H1 (cell line): ENCODE measurements at regions not wholly inside any gene's neighbourhood (a gene's known extent, or its start where the extent isn't known, plus 50 kb on each side); places are given as distances from the start of the nearest gene placed in this dataset.

Experiments
- CTCF ChIA-PET: fragments of 300-600 bp; sonication (Branson Sonifier 250); formaldehyde crosslinking; loops from one replicate; lab custom pipeline; 2021; ENCODE audit not compliant: partially characterized antibody; lab: Charles Lee
- POLR2A ChIA-PET: fragments of 300-600 bp; sonication (Branson Sonifier 250); formaldehyde crosslinking; loops from one replicate; lab custom pipeline; 2021; ENCODE audit warnings: inconsistent platforms; ENCODE audit not compliant: partially characterized antibody; lab: Charles Lee
- DNase-seq, 2 experiments: peaks; one replicate each; pipeline versions ENCODE4 v3.0.0 to v3.0.0-alpha.2; 2010 to 2022; ENCODE audit warnings: low spot score in 2 of 2, low read depth in 1 of 2, mixed read lengths in 1 of 2
- FAIRE-seq: peaks from 2 replicates; lab custom pipeline; 2011; peaks lifted over from hg19 to GRCh38; lab: Jason Lieb, UNC
- H2AFZ ChIP-seq: 2 replicates; pipeline ENCODE4 v1.8.1; 2012; ENCODE audit warnings: low read length, inconsistent platforms
- H2AK5ac ChIP-seq: 2 replicates; pipeline ENCODE4 v1.6.1; 2013; ENCODE audit warnings: low read depth, low read length
- H2BK120ac ChIP-seq: replicated peaks from 2 replicates; pipeline ENCODE3; 2013; ENCODE audit warnings: low read depth, low read length, inconsistent platforms
- H2BK12ac ChIP-seq: 2 replicates; pipeline ENCODE4 v1.6.1; 2013; ENCODE audit warnings: low read depth, low read length
- H2BK15ac ChIP-seq: 2 replicates; pipeline ENCODE4 v1.6.1; 2013; ENCODE audit warnings: low read length
- H2BK20ac ChIP-seq: 2 replicates; pipeline ENCODE4 v1.6.1; 2013; ENCODE audit warnings: low read length
- H2BK5ac ChIP-seq: 2 replicates; pipeline ENCODE4 v1.6.1; 2013; ENCODE audit warnings: low read depth, low read length
- H3K14ac ChIP-seq: 2 replicates; pipeline ENCODE4 v1.6.1; 2013; ENCODE audit warnings: inconsistent platforms; ENCODE audit not compliant: insufficient read length
- H3K18ac ChIP-seq: 2 replicates; pipeline ENCODE4 v1.6.1; 2013; ENCODE audit warnings: low read length; ENCODE audit errors: extremely low read depth
- H3K23ac ChIP-seq: 2 replicates; pipeline ENCODE4 v1.6.1; 2013; ENCODE audit warnings: inconsistent platforms; ENCODE audit not compliant: insufficient read length
- H3K23me2 ChIP-seq: 2 replicates; pipeline ENCODE4 v1.6.1; 2013; ENCODE audit warnings: low read depth, low read length
- H3K27ac ChIP-seq: 2 replicates; pipeline ENCODE4 v1.6.1; 2011; ENCODE audit warnings: low read depth, low read length, inconsistent platforms
- H3K27me3 ChIP-seq, 4 experiments: replicated peaks in 1 of 4; 1 replicate in 1 of 4; 2 replicates in 3 of 4; pipeline versions ENCODE4 v1.6.1 to v1.8.1; 2011 to 2013; ENCODE audit warnings: low read length in 3 of 4, mild to moderate bottlenecking in 3 of 4, inconsistent platforms in 2 of 4, mixed read lengths in 2 of 4, moderate library complexity in 1 of 4; ENCODE audit not compliant: control insufficient read depth in 3 of 4, insufficient read depth in 3 of 4; ENCODE audit errors: extremely low read depth in 1 of 4
- H3K36me3 ChIP-seq, 4 experiments: 2 replicates each; pipeline versions ENCODE4 v1.6.1 to v1.8.1; 2011 to 2013; ENCODE audit warnings: mild to moderate bottlenecking in 4 of 4, low read length in 3 of 4, moderate library complexity in 2 of 4, control low read depth in 1 of 4, inconsistent platforms in 1 of 4; ENCODE audit not compliant: insufficient read depth in 4 of 4, control insufficient read depth in 2 of 4
- H3K4ac ChIP-seq: replicated peaks from 2 replicates; pipeline ENCODE3; 2013; ENCODE audit warnings: low read length, low read depth, mixed read lengths, inconsistent platforms; ENCODE audit not compliant: insufficient read length
- H3K4me1 ChIP-seq, 4 experiments: replicated peaks in 1 of 4; 1 replicate in 1 of 4; 2 replicates in 3 of 4; pipeline versions ENCODE4 v1.6.1 to v1.8.1; 2011 to 2013; ENCODE audit warnings: low read length in 3 of 4, inconsistent platforms in 2 of 4, mixed read lengths in 1 of 4; ENCODE audit not compliant: insufficient read depth in 4 of 4, control insufficient read depth in 3 of 4
- H3K4me2 ChIP-seq, 2 experiments: 2 replicates each; pipeline versions ENCODE4 v1.6.1 to v1.8.1; 2011 to 2013; ENCODE audit warnings: low read depth in 2 of 2, low read length in 2 of 2, control low read depth in 1 of 2, inconsistent platforms in 1 of 2, mild to moderate bottlenecking in 1 of 2; ENCODE audit not compliant: insufficient read depth in 1 of 2
- H3K4me3 ChIP-seq, 4 experiments: fragments of 200-600, 300-600 bp in 1 of 4; sonication (generic), shearing (Covaris generic), sonication (Bioruptor Twin) in 1 of 4; 2 replicates each; pipeline versions ENCODE4 v1.5.1 to v1.8.1; 2011 to 2016; ENCODE audit warnings: low read length in 4 of 4, low read depth in 3 of 4, control low read depth in 2 of 4, inconsistent platforms in 2 of 4, mild to moderate bottlenecking in 2 of 4, mixed read lengths in 1 of 4, moderate library complexity in 1 of 4; ENCODE audit not compliant: insufficient read depth in 2 of 4; ENCODE audit errors: extremely low read depth in 1 of 4
- H3K56ac ChIP-seq: replicated peaks from 2 replicates; pipeline ENCODE3; 2013; ENCODE audit warnings: low read depth, mild to moderate bottlenecking, mixed read lengths, low read length, inconsistent platforms; ENCODE audit not compliant: insufficient read length
- H3K79me1 ChIP-seq: 2 replicates; pipeline ENCODE4 v1.6.1; 2013; ENCODE audit warnings: low read depth, low read length, control low read depth
- H3K79me2 ChIP-seq, 2 experiments: 2 replicates each; pipeline versions ENCODE4 v1.6.1 to v1.8.1; 2012 to 2013; ENCODE audit warnings: low read length in 2 of 2, mild to moderate bottlenecking in 2 of 2, inconsistent platforms in 1 of 2; ENCODE audit not compliant: insufficient read depth in 2 of 2, control insufficient read depth in 1 of 2
- H3K9ac ChIP-seq, 4 experiments: replicated peaks in 1 of 4; 1 replicate in 1 of 4; 2 replicates in 3 of 4; pipeline versions ENCODE4 v1.6.1 to v1.8.1; 2011 to 2013; ENCODE audit warnings: low read depth in 3 of 4, low read length in 3 of 4, control low read depth in 2 of 4, mild to moderate bottlenecking in 2 of 4, moderate library complexity in 2 of 4, inconsistent platforms in 1 of 4; ENCODE audit errors: extremely low read depth in 1 of 4
- H3K9me3 ChIP-seq, 2 experiments: 2 replicates each; pipeline versions ENCODE4 v1.6.1 to v1.8.1; 2012 to 2013; ENCODE audit warnings: mild to moderate bottlenecking in 2 of 2, moderate library complexity in 2 of 2, control low read depth in 1 of 2, inconsistent platforms in 1 of 2, low read depth in 1 of 2, low read length in 1 of 2, mixed read lengths in 1 of 2; ENCODE audit not compliant: insufficient read depth in 2 of 2
- H4K20me1 ChIP-seq, 2 experiments: replicated peaks in 1 of 2; 2 replicates each; pipeline versions ENCODE3 to v1.8.1; 2011 to 2013; ENCODE audit warnings: inconsistent platforms in 2 of 2, low read length in 2 of 2, mild to moderate bottlenecking in 1 of 2; ENCODE audit not compliant: insufficient read depth in 2 of 2, control insufficient read depth in 1 of 2
- H4K5ac ChIP-seq: 2 replicates; pipeline ENCODE4 v1.6.1; 2013; ENCODE audit warnings: low read length, low read depth, mixed read lengths, inconsistent platforms; ENCODE audit not compliant: insufficient read length
- H4K8ac ChIP-seq: 2 replicates; pipeline ENCODE4 v1.8.0; 2013; ENCODE audit warnings: mild to moderate bottlenecking, moderate library complexity, low read length, inconsistent platforms; ENCODE audit not compliant: insufficient read depth; ENCODE audit errors: extremely low read depth
- H4K91ac ChIP-seq: replicated peaks from 2 replicates; pipeline ENCODE3; 2013; ENCODE audit warnings: low read length, mixed read lengths, inconsistent platforms; ENCODE audit not compliant: insufficient read length
- BACH1 ChIP-seq: IDR thresholded peaks from 2 replicates; pipeline ENCODE4 v1.6.1; 2012; ENCODE audit warnings: low read length, improper control_type of control experiment
- CTBP2 ChIP-seq: IDR thresholded peaks from 2 replicates; pipeline ENCODE4 v1.7.0; 2011; ENCODE audit warnings: borderline replicate concordance, mild to moderate bottlenecking, moderate library complexity, mixed read lengths, low read length; ENCODE audit not compliant: insufficient read depth, insufficient read length
- EGR1 ChIP-seq: IDR thresholded peaks from 2 replicates; pipeline ENCODE4 v1.6.1; 2011; ENCODE audit warnings: low read depth, low read length, borderline replicate concordance
- HDAC6 ChIP-seq: IDR thresholded peaks from one replicate; pipeline ENCODE4 v1.7.1; 2012; ENCODE audit warnings: low read depth, mild to moderate bottlenecking, inconsistent platforms, low read length, moderate library complexity
- KDM5A ChIP-seq: fragments of 200-600 bp; IDR thresholded peaks from 2 replicates; pipeline ENCODE4 v1.7.1; 2012; ENCODE audit warnings: mild to moderate bottlenecking, low read length, inconsistent platforms, mixed read lengths
- POLR2A ChIP-seq, 2 experiments: IDR thresholded peaks; 1 replicate in 1 of 2; 2 replicates in 1 of 2; pipeline ENCODE4 v1.6.1; 2011; ENCODE audit warnings: low read depth in 2 of 2, low read length in 2 of 2, mild to moderate bottlenecking in 2 of 2; ENCODE audit errors: control extremely low read depth in 1 of 2
- SP2 ChIP-seq: IDR thresholded peaks from 2 replicates; pipeline ENCODE4 v1.6.1; 2012; ENCODE audit warnings: mild to moderate bottlenecking, low read length, inconsistent platforms
- SRF ChIP-seq: IDR thresholded peaks from 2 replicates; pipeline ENCODE4 v1.6.1; 2011; ENCODE audit warnings: mild to moderate bottlenecking, low read depth, low read length, moderate library complexity
- TAF7 ChIP-seq: optimal IDR thresholded peaks from 2 replicates; pipeline ENCODE3; 2011; ENCODE audit warnings: low read depth, mild to moderate bottlenecking, inconsistent platforms, low read length, moderate library complexity, borderline replicate concordance
- YY1 ChIP-seq: IDR thresholded peaks from 2 replicates; pipeline ENCODE4 v1.6.1; 2011; ENCODE audit warnings: low read depth, mild to moderate bottlenecking, low read length
- ZNF274 ChIP-seq: IDR thresholded peaks from 2 replicates; pipeline ENCODE4 v1.7.0; 2012; ENCODE audit warnings: low read length, borderline replicate concordance; ENCODE audit errors: extremely low read depth
- WGBS, 2 experiments: shearing (Covaris generic) in 1 of 2; methylation state at CpG; one replicate each; pipeline versions ENCODE4 v1.1.6 to v1.1.7; 2013 to 2015; ENCODE audit warnings: low lambda C conversion rate in 2 of 2, mixed read lengths in 2 of 2, inconsistent platforms in 1 of 2, low coverage in 1 of 2, missing lambda C conversion rate in 1 of 2; ENCODE audit not compliant: insufficient replicate concordance in 2 of 2, insufficient coverage in 1 of 2, insufficient read length in 1 of 2; ENCODE audit errors: extremely low coverage in 1 of 2, missing lambda C conversion rate in 1 of 2; 5-methylcytosine and 5-hydroxymethylcytosine counted together
- TF ChIP-seq, protein P1 (sequence below): IDR thresholded peaks from 2 replicates; pipeline ENCODE4 v1.6.1; 2011; ENCODE audit warnings: low read depth, mild to moderate bottlenecking, low read length; ENCODE audit not compliant: insufficient read depth
- TF ChIP-seq, protein P2 (sequence below): IDR thresholded peaks from 2 replicates; pipeline ENCODE4 v1.6.1; 2011; ENCODE audit warnings: low read length, improper control_type of control experiment

- no peak overlapping the region for H3K23ac ChIP-seq
- no peak overlapping the region for H2AK5ac ChIP-seq
- H3K36me3 ChIP-seq = no peaks in the 10 kb centered on the region
- DNase-seq (no peak), FAIRE-seq (no peak)
- no peaks in the 10 kb centered on the region for H4K20me1 ChIP-seq
- H3K9me3 ChIP-seq = no peaks in the 10 kb centered on the region
- H3K79me2 ChIP-seq = no peaks in the 10 kb centered on the region
- 94% methylated on average over 13 of the region's 13 CpGs; no CpG with 5 or more reads in 1 of the 2 experiments for WGBS, 2 experiments
- ChIA-PET CTCF (no interaction called here), POLR2A (interaction anchor here (1.1 kb wide), 1 partner anchor 9 kb away, joined by 3 read pairs; no protein-coding TSS in a partner anchor)
- H3K4ac ChIP-seq = no peak overlapping the region
- no peak overlapping the region for H3K9ac ChIP-seq
- no peak overlapping the region for H2BK15ac ChIP-seq
- no peaks in the 10 kb centered on the region for H3K79me1 ChIP-seq
- no peak overlapping the region for H2BK120ac ChIP-seq
- no peak overlapping the region for H3K14ac ChIP-seq
- no peak overlapping the region for H3K4me2 ChIP-seq
- no peak overlapping the region for H3K18ac ChIP-seq
- no peak overlapping the region for H3K27ac ChIP-seq
- H4K91ac ChIP-seq = no peak overlapping the region
- H2BK5ac ChIP-seq = no peak overlapping the region
- no peaks in the 10 kb centered on the region; the same call in none of the 2 replicates for H3K23me2 ChIP-seq
- no peak for TF ChIP-seq YY1
- no peak for TF ChIP-seq BACH1
- TF ChIP-seq CTBP2 = no peak
- no peak for TF ChIP-seq KDM5A
- no peak for TF ChIP-seq ZNF274
- no peak for TF ChIP-seq SP2
- TF ChIP-seq TAF7 = no peak
- TF ChIP-seq, protein P1, sequence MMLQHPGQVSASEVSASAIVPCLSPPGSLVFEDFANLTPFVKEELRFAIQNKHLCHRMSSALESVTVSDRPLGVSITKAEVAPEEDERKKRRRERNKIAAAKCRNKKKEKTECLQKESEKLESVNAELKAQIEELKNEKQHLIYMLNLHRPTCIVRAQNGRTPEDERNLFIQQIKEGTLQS = no peak
- TF ChIP-seq, protein P2, sequence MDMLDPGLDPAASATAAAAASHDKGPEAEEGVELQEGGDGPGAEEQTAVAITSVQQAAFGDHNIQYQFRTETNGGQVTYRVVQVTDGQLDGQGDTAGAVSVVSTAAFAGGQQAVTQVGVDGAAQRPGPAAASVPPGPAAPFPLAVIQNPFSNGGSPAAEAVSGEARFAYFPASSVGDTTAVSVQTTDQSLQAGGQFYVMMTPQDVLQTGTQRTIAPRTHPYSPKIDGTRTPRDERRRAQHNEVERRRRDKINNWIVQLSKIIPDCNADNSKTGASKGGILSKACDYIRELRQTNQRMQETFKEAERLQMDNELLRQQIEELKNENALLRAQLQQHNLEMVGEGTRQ = no peak
- TF ChIP-seq POLR2A (IDR thresholded peaks at IDR 0.05; ENCODE audit: control extremely low read depth in 1 of 2, low read depth in 2 of 2, low read length in 2 of 2) = no peak
- TF ChIP-seq EGR1 = no peak
- TF ChIP-seq SRF = no peak
- no peak for TF ChIP-seq HDAC6
- no peak overlapping the region for H2BK20ac ChIP-seq
- H3K56ac ChIP-seq = no peak overlapping the region
- H3K4me3 ChIP-seq = no peak overlapping the region
- H3K4me1 ChIP-seq = peaks cover 6 to 23% (median 20%) of the 10 kb centered on the region in 4 experiments
- no peak overlapping the region for H4K5ac ChIP-seq
- H2AFZ ChIP-seq = no peak overlapping the region
- peaks cover 0 to 4% (median 1%) of the 10 kb centered on the region in 4 experiments; a peak in 3 of 7 replicates for H3K27me3 ChIP-seq
- no peak overlapping the region for H2BK12ac ChIP-seq
- H4K8ac ChIP-seq = no peak overlapping the region
These were observed 161.5 kb downstream of the TOMM20 start for GRCh38 chr1:234967121-234967520.
